HepG2 (cell line): ENCODE measurements at regions not wholly inside any gene's neighbourhood (a gene's known extent, or its start where the extent isn't known, plus 50 kb on each side); places are given as distances from the start of the nearest gene placed in this dataset.

Source experiments
- ATAC-seq: fragments of 200-7000 bp; cut with Tn5 transposase; 3 replicates; pipeline ENCODE4 v1.9.1; 2020; ENCODE audit warnings: mild to moderate bottlenecking, moderate library complexity
- BruUV-seq: library from RNA; stranded (reverse); fragments of 400-500 nt; replicated peaks from 2 replicates; lab custom pipeline; 2021; lab: Mats Ljungman, UMichigan
- CTCF ChIA-PET: fragments of 300-600 bp; formaldehyde crosslinking; extraction: SDS; loops from one replicate; lab custom pipeline; 2021; ENCODE audit warnings: low total read pairs, inconsistent platforms, low intra/inter-chr PET ratio; lab: Yijun Ruan, JAX
- POLR2A ChIA-PET: fragments of 350-600 bp; sonication (Branson Sonifier 250); formaldehyde crosslinking; loops from one replicate; lab custom pipeline; 2020; ENCODE audit warnings: antibody characterized with exemption, inconsistent platforms; lab: Yijun Ruan, JAX
- DNase-seq: peaks from one replicate; pipeline ENCODE4 v3.0.0-alpha.2; 2015; ENCODE audit warnings: low spot score
- FAIRE-seq: peaks from 3 replicates; lab custom pipeline; 2011; peaks lifted over from hg19 to GRCh38; lab: Jason Lieb, UNC
- H2AFZ ChIP-seq: one replicate; pipeline ENCODE4 v1.6.1; 2011; ENCODE audit warnings: low read length, inconsistent platforms
- H3K27ac ChIP-seq: fragments of 300-600 bp; 3 replicates; pipeline ENCODE4 v1.8.0; 2011; ENCODE audit warnings: mixed run types, mild to moderate bottlenecking, mixed read lengths, low read length, inconsistent platforms; ENCODE audit not compliant: insufficient read depth; ENCODE audit errors: extremely low read length
- H3K27me3 ChIP-seq, 2 experiments: fragments of 200-600 bp in 1 of 2; 2 replicates in 1 of 2; 3 replicates in 1 of 2; pipeline versions ENCODE4 v1.6.0 to v1.8.0; 2011; ENCODE audit warnings: low read length in 2 of 2, mild to moderate bottlenecking in 2 of 2, moderate library complexity in 2 of 2, inconsistent platforms in 1 of 2; ENCODE audit not compliant: insufficient read depth in 2 of 2, control insufficient read depth in 1 of 2
- H3K36me3 ChIP-seq, 2 experiments: fragments of 200-600 bp in 1 of 2; replicated peaks in 1 of 2; 2 replicates in 1 of 2; 3 replicates in 1 of 2; pipeline versions ENCODE4 v1.5.1 to v1.8.0; 2011; ENCODE audit warnings: low read length in 2 of 2, inconsistent platforms in 1 of 2; ENCODE audit not compliant: insufficient read depth in 2 of 2, control insufficient read depth in 1 of 2
- H3K4me1 ChIP-seq: 2 replicates; pipeline ENCODE4 v1.5.1; 2012; ENCODE audit warnings: low read length, inconsistent platforms; ENCODE audit not compliant: insufficient read depth
- H3K4me2 ChIP-seq: 2 replicates; pipeline ENCODE4 v1.6.0; 2011; ENCODE audit warnings: low read depth, low read length, inconsistent platforms
- H3K4me3 ChIP-seq, 3 experiments: fragments of 200-600 bp in 1 of 3; sonication (generic), shearing (Covaris generic) in 1 of 3; replicated peaks in 1 of 3; 2 replicates each; pipeline ENCODE4 v1.5.1; 2011 to 2016; ENCODE audit warnings: low read length in 3 of 3, inconsistent platforms in 2 of 3, low read depth in 2 of 3, mild to moderate bottlenecking in 2 of 3, control low read depth in 1 of 3, mixed read lengths in 1 of 3; ENCODE audit not compliant: insufficient read depth in 1 of 3
- H3K79me2 ChIP-seq: one replicate; pipeline ENCODE4 v1.6.1; 2011; ENCODE audit warnings: low read length, inconsistent platforms; ENCODE audit not compliant: insufficient read depth
- H3K9ac ChIP-seq: 2 replicates; pipeline ENCODE4 v1.6.0; 2011; ENCODE audit warnings: mild to moderate bottlenecking, low read depth, low read length, inconsistent platforms; ENCODE audit not compliant: insufficient read depth
- H3K9me3 ChIP-seq: 2 replicates; pipeline ENCODE4 v1.5.1; 2012; ENCODE audit warnings: mild to moderate bottlenecking, low read length
- H4K20me1 ChIP-seq: 2 replicates; pipeline ENCODE4 v1.6.0; 2011; ENCODE audit warnings: inconsistent platforms, mild to moderate bottlenecking, low read length, moderate library complexity; ENCODE audit not compliant: insufficient read depth
- GATAD1 ChIP-seq: IDR thresholded peaks from 2 replicates; pipeline ENCODE4 v1.6.1; 2016; ENCODE audit warnings: missing genetic modification reagents, missing compliant biosample characterization
- HNF1A ChIP-seq, 2 experiments: sonication (generic) in 1 of 2; formaldehyde crosslinking in 1 of 2; IDR thresholded peaks; 2 replicates each; pipeline versions ENCODE4 v1.4.0 to v1.6.1; 2016 to 2020; ENCODE audit warnings: borderline replicate concordance in 1 of 2, low read depth in 1 of 2, mild to moderate bottlenecking in 1 of 2, missing genetic modification reagents in 1 of 2
- RAD51 ChIP-seq: fragments of 450-650 bp; IDR thresholded peaks from 2 replicates; pipeline ENCODE4 v1.6.1; 2016; ENCODE audit warnings: borderline replicate concordance
- REST ChIP-seq, 2 experiments: IDR thresholded peaks; 2 replicates each; pipeline ENCODE4 v1.6.1; 2011 to 2012; ENCODE audit warnings: low read length in 2 of 2, borderline replicate concordance in 1 of 2, low read depth in 1 of 2, mild to moderate bottlenecking in 1 of 2, moderate library complexity in 1 of 2
- SMC3 ChIP-seq: IDR thresholded peaks from 2 replicates; pipeline ENCODE4 v1.6.1; 2011; ENCODE audit warnings: low read length, improper control_type of control experiment
- ZNF207 ChIP-seq: fragments of 450-650 bp; IDR thresholded peaks from 2 replicates; pipeline ENCODE4 v1.6.1; 2016; ENCODE audit warnings: antibody characterized with exemption, borderline replicate concordance
- WGBS: methylation state at CpG from one replicate; pipeline ENCODE4 v1.1.6; 2017; ENCODE audit warnings: low lambda C conversion rate; 5-methylcytosine and 5-hydroxymethylcytosine counted together
- in situ Hi-C: cut with HindIII; loops from 2 replicates; pipeline ENCODE4 v1.10.0; 2017; ENCODE audit warnings: low pct_unique_long_range_greater_than_20kb; ENCODE audit not compliant: extremely low pct_ligation_motif_present
- intact Hi-C: fragments of 100-400 bp; cut with micrococcal nuclease; formaldehyde crosslinking; loops from one replicate; pipeline ENCODE4 v1.10.0; 2022; ENCODE audit not compliant: unreplicated experiment

GRCh38 chr21:27502801-27503200 lies 535.9 kb upstream of the ADAMTS5 start:
- no TSS peak for BruUV-seq
- no peak overlapping the region for H3K4me2 ChIP-seq
- TF ChIP-seq REST (IDR thresholded peaks at IDR 0.05; ENCODE audit: borderline replicate concordance in 1 of 2, low read depth in 1 of 2, low read length in 2 of 2): no peak
- TF ChIP-seq RAD51: no peak
- TF ChIP-seq SMC3: no peak
- TF ChIP-seq HNF1A (IDR thresholded peaks at IDR 0.05; ENCODE audit: low read depth): no peak
- TF ChIP-seq HNF1A (CRISPR knock-in tag; IDR thresholded peaks at IDR 0.05; ENCODE audit: borderline replicate concordance): no peak
- TF ChIP-seq GATAD1 (CRISPR knock-in tag): no peak
- no peak for TF ChIP-seq ZNF207
- TF ChIP-seq, all 625 proteins: peak for 0
- POLR2A ChIA-PET: no interaction called here
- H3K9ac ChIP-seq: no peak overlapping the region
- no peaks in the 10 kb centered on the region for H3K27me3 ChIP-seq
- 1% methylated on average over 3 of the region's 3 CpGs for WGBS
- CTCF ChIA-PET: no interaction called here
- no peak for FAIRE-seq
- H3K9me3 ChIP-seq: peaks cover 90% of the 10 kb centered on the region
- no peak overlapping the region for H2AFZ ChIP-seq
- in situ Hi-C loops: no loop called here
- no peak overlapping the region for H3K27ac ChIP-seq
- no peak for ATAC-seq
- H3K79me2 ChIP-seq: no peaks in the 10 kb centered on the region
- H4K20me1 ChIP-seq: no peaks in the 10 kb centered on the region
- intact Hi-C loops: no loop called here
- no peak for DNase-seq
- H3K4me1 ChIP-seq: no peaks in the 10 kb centered on the region
- H3K4me3 ChIP-seq: no peak overlapping the region
- no peaks in the 10 kb centered on the region for H3K36me3 ChIP-seq
